ENCODE measurements at regions not wholly inside any gene's neighbourhood (a gene's known extent, or its start where the extent isn't known, plus 50 kb on each side); places are given as distances from the start of the nearest gene placed in this dataset.

GRCh38 chr4:137432446-137433311 lies 99.6 kb downstream of the PCDH18 start:
- no peak for TF ChIP-seq CTCF (IDR thresholded peaks at IDR 0.05)
- no peak for TF ChIP-seq EZH2 (IDR thresholded peaks at IDR 0.05)
- TF ChIP-seq EZH2phosphoT487 (IDR thresholded peaks at IDR 0.05) = no peak
